ENCODE measurements at regions not wholly inside any gene's neighbourhood (a gene's known extent, or its start where the extent isn't known, plus 50 kb on each side); places are given as distances from the start of the nearest gene placed in this dataset.

DNA sequence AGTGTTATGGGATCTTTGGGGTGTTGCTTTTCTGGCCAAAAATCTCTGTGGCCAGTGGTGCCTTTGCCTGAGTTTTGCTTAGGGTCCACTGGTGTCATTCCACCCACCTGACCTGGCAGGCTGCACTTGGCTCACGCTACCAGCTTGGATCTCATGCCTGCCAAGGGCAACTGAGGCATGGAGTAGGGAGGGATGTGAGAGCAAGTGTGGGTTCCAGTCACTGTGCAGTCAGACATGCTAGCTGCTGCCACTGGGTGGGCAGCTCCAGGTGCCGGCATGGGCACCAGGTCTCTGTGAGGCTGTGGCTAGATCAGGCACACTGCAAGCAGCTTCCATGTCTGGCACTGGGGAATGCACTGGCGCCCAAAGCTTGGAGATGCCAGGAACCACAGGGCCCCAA lies 424.1 kb downstream of the PRR32 start:
- Histone ChIP-seq H4K5ac (ENCODE audit: low read depth, low read length) (no peak overlapping the region), H2AK5ac (ENCODE audit: low read depth, low read length) (no peak overlapping the region), H3K18ac (ENCODE audit: low read depth, low read length) (no peak overlapping the region), H3K4ac (ENCODE audit: low read depth, low read length) (no peak overlapping the region), H2BK15ac (ENCODE audit: low read depth, low read length) (no peak overlapping the region), H3K56ac (ENCODE audit: extremely low read depth, insufficient read depth, low read length) (no peak overlapping the region), H3K4me1 (ENCODE audit: control insufficient read depth, insufficient read depth, low read length) (no peaks in the 10 kb centered on the region), H3K23ac (ENCODE audit: low read depth, low read length) (no peak overlapping the region), H3K27ac (ENCODE audit: insufficient read depth, low read length) (no peak overlapping the region), H3K9ac (ENCODE audit: low read depth, low read length) (no peak overlapping the region), H3K27me3 (ENCODE audit: control insufficient read depth, insufficient read depth, low read length) (no peaks in the 10 kb centered on the region), H2AK9ac (replicated peaks; ENCODE audit: low read depth, low read length, poor library complexity) (no peak overlapping the region), H2BK20ac (ENCODE audit: low read depth, low read length) (no peak overlapping the region), H2BK5ac (ENCODE audit: low read depth, low read length, poor library complexity, severe bottlenecking) (no peak overlapping the region), H3K36me3 (ENCODE audit: control insufficient read depth, insufficient read depth, low read length) (no peaks in the 10 kb centered on the region), H2BK120ac (ENCODE audit: low read depth, low read length) (no peak overlapping the region), H3K4me2 (ENCODE audit: low read depth, low read length) (no peak overlapping the region), H3K14ac (replicated peaks; ENCODE audit: low read depth, low read length) (no peak overlapping the region), H4K91ac (ENCODE audit: insufficient read depth, low read depth, low read length) (no peak overlapping the region), H3K4me3 (ENCODE audit: insufficient read depth, low read depth, low read length) (no peak overlapping the region), H4K20me1 (ENCODE audit: insufficient read depth, low read length) (no peaks in the 10 kb centered on the region), H3K9me3 (ENCODE audit: control insufficient read depth, insufficient read depth, low read length) (no peaks in the 10 kb centered on the region), H3K79me1 (ENCODE audit: low read depth in 1 of 2, low read length in 2 of 2) (no peaks in the 10 kb centered on the region), H2AFZ (replicated peaks; ENCODE audit: low read length, poor library complexity) (no peak overlapping the region), H3K9me1 (ENCODE audit: insufficient read depth, low read length) (no peaks in the 10 kb centered on the region), H4K8ac (ENCODE audit: low read depth in 2 of 2, low read length in 2 of 2) (no peak overlapping the region)
- intact Hi-C loops (cut with micrococcal nuclease) (loop anchor here (2.0 kb wide), 1 partner anchor 25 kb away; no protein-coding TSS in a partner anchor), in situ Hi-C loops (cut with MboI; ENCODE audit: low sequenced_read_pairs) (no loop called here), dilution Hi-C loops (cut with HindIII; ENCODE audit: low sequenced_read_pairs, unreplicated experiment) (no loop called here)
- TF ChIP-seq NFE2L2 (IDR thresholded peaks at IDR 0.05; ENCODE audit: low read depth, low read length) (no peak), BHLHE40 (IDR thresholded peaks at IDR 0.05; ENCODE audit: low read depth, low read length) (no peak), CHD1 (IDR thresholded peaks at IDR 0.05; ENCODE audit: low read depth, low read length) (no peak), MAFK (IDR thresholded peaks at IDR 0.05; ENCODE audit: low read depth, low read length) (no peak), POLR2A (IDR thresholded peaks at IDR 0.05; ENCODE audit: low read depth, low read length) (no peak), FOS (IDR thresholded peaks at IDR 0.05; ENCODE audit: low read depth, low read length) (no peak), RAD21 (IDR thresholded peaks at IDR 0.05; ENCODE audit: low read length) (no peak), RFX5 (IDR thresholded peaks at IDR 0.05; ENCODE audit: low read depth, low read length) (no peak), SMC3 (IDR thresholded peaks at IDR 0.05; ENCODE audit: low read depth, low read length) (no peak), RCOR1 (IDR thresholded peaks at IDR 0.05; ENCODE audit: insufficient replicate concordance, low read length) (no peak), MAZ (IDR thresholded peaks at IDR 0.05; ENCODE audit: borderline replicate concordance, low read depth, low read length) (no peak), CEBPB (IDR thresholded peaks at IDR 0.05; ENCODE audit: low read depth, low read length) (no peak), MXI1 (IDR thresholded peaks at IDR 0.05; ENCODE audit: borderline replicate concordance, low read depth, low read length) (no peak)
- TF ChIP-seq, protein P1, sequence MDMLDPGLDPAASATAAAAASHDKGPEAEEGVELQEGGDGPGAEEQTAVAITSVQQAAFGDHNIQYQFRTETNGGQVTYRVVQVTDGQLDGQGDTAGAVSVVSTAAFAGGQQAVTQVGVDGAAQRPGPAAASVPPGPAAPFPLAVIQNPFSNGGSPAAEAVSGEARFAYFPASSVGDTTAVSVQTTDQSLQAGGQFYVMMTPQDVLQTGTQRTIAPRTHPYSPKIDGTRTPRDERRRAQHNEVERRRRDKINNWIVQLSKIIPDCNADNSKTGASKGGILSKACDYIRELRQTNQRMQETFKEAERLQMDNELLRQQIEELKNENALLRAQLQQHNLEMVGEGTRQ (IDR thresholded peaks at IDR 0.05; ENCODE audit: low read depth, low read length), result no peak
- TF ChIP-seq, protein P2, sequence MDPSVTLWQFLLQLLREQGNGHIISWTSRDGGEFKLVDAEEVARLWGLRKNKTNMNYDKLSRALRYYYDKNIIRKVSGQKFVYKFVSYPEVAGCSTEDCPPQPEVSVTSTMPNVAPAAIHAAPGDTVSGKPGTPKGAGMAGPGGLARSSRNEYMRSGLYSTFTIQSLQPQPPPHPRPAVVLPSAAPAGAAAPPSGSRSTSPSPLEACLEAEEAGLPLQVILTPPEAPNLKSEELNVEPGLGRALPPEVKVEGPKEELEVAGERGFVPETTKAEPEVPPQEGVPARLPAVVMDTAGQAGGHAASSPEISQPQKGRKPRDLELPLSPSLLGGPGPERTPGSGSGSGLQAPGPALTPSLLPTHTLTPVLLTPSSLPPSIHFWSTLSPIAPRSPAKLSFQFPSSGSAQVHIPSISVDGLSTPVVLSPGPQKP (IDR thresholded peaks at IDR 0.05; ENCODE audit: borderline replicate concordance, low read depth, low read length), result no peak
- TF ChIP-seq, protein P3, sequence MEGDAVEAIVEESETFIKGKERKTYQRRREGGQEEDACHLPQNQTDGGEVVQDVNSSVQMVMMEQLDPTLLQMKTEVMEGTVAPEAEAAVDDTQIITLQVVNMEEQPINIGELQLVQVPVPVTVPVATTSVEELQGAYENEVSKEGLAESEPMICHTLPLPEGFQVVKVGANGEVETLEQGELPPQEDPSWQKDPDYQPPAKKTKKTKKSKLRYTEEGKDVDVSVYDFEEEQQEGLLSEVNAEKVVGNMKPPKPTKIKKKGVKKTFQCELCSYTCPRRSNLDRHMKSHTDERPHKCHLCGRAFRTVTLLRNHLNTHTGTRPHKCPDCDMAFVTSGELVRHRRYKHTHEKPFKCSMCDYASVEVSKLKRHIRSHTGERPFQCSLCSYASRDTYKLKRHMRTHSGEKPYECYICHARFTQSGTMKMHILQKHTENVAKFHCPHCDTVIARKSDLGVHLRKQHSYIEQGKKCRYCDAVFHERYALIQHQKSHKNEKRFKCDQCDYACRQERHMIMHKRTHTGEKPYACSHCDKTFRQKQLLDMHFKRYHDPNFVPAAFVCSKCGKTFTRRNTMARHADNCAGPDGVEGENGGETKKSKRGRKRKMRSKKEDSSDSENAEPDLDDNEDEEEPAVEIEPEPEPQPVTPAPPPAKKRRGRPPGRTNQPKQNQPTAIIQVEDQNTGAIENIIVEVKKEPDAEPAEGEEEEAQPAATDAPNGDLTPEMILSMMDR (conservative IDR thresholded peaks at IDR 0.05; ENCODE audit: low read depth, low read length), result no peak
- ATAC-seq (ENCODE audit: low read depth) (no peak), DNase-seq (no peak)
- BruUV-seq (replicated peaks), result no TSS peak
- CTCF ChIA-PET, result no interaction called here
- WGBS, 2 experiments (ENCODE audit: extremely low coverage in 2 of 2, insufficient read length in 1 of 2), result 71% methylated on average over 1 of the region's 3 CpGs; no CpG with 5 or more reads in 1 of the 2 experiments
- POLR2A ChIA-PET (ENCODE audit: unreplicated experiment), result no interaction called here
